Endothelial cell of umbilical vein (primary cell): ENCODE measurements at regions not wholly inside any gene's neighbourhood (a gene's known extent, or its start where the extent isn't known, plus 50 kb on each side); places are given as distances from the start of the nearest gene placed in this dataset.

Experiments
- BruUV-seq: library from RNA; stranded (reverse); fragments of 400-500 nt; replicated peaks from 2 replicates; lab custom pipeline; 2021; lab: Mats Ljungman, UMichigan
- CTCF ChIA-PET: fragments of 300-600, 350-600 bp; sonication (Branson Sonifier 250); formaldehyde crosslinking; loops from one replicate; lab custom pipeline; 2021; ENCODE audit warnings: antibody characterized with exemption, inconsistent platforms; lab: Charles Lee
- POLR2A ChIA-PET: fragments of 300-600, 350-600 bp; sonication (Branson Sonifier 250); formaldehyde crosslinking; loops from one replicate; lab custom pipeline; 2021; ENCODE audit warnings: antibody characterized with exemption, inconsistent platforms; lab: Charles Lee
- DNase-seq: peaks from one replicate; pipeline ENCODE4 v3.0.0-alpha.2; 2011; ENCODE audit warnings: low read depth, low spot score
- FAIRE-seq: peaks from 2 replicates; lab custom pipeline; 2011; peaks lifted over from hg19 to GRCh38; lab: Jason Lieb, UNC
- H2AFZ ChIP-seq: 2 replicates; pipeline ENCODE4 v1.6.0; 2012; ENCODE audit warnings: low read depth, low read length, control low read depth, inconsistent platforms
- H3K27ac ChIP-seq: 2 replicates; pipeline ENCODE4 v1.5.1; 2011; ENCODE audit warnings: low read depth, mild to moderate bottlenecking, control low read depth, low read length, moderate library complexity; ENCODE audit not compliant: insufficient read depth
- H3K27me3 ChIP-seq, 2 experiments: 2 replicates each; pipeline versions ENCODE4 v1.6.0 to v1.6.1; 2011; ENCODE audit warnings: low read length in 2 of 2, mixed read lengths in 1 of 2; ENCODE audit not compliant: control insufficient read depth in 2 of 2, insufficient read depth in 2 of 2
- H3K36me3 ChIP-seq, 2 experiments: 2 replicates in 1 of 2; 3 replicates in 1 of 2; pipeline ENCODE4 v1.5.1; 2011; ENCODE audit warnings: low read length in 2 of 2, mild to moderate bottlenecking in 1 of 2, moderate library complexity in 1 of 2; ENCODE audit not compliant: control insufficient read depth in 2 of 2, insufficient read depth in 2 of 2; ENCODE audit errors: extremely low read depth in 1 of 2
- H3K4me1 ChIP-seq: 3 replicates; pipeline ENCODE4 v1.5.1; 2011; ENCODE audit warnings: mild to moderate bottlenecking, low read length; ENCODE audit not compliant: control insufficient read depth, insufficient read depth; ENCODE audit errors: extremely low read depth
- H3K4me2 ChIP-seq: 2 replicates; pipeline ENCODE4 v1.6.1; 2011; ENCODE audit warnings: low read length, control low read depth, mixed read lengths; ENCODE audit not compliant: insufficient read depth
- H3K4me3 ChIP-seq, 3 experiments: fragments of 200-600 bp in 1 of 3; sonication (generic), shearing (Covaris generic) in 1 of 3; replicated peaks in 1 of 3; 2 replicates each; pipeline ENCODE4 v1.5.1; 2011 to 2016; ENCODE audit warnings: control low read depth in 3 of 3, low read length in 3 of 3, mild to moderate bottlenecking in 2 of 3, inconsistent platforms in 1 of 3, low read depth in 1 of 3, moderate library complexity in 1 of 3; ENCODE audit not compliant: insufficient read depth in 1 of 3
- H3K79me2 ChIP-seq: 2 replicates; pipeline ENCODE4 v1.6.0; 2012; ENCODE audit warnings: low read length, inconsistent platforms; ENCODE audit not compliant: control insufficient read depth, insufficient read depth
- H3K9ac ChIP-seq: replicated peaks from 2 replicates; pipeline ENCODE3; 2011; ENCODE audit warnings: low read length, control low read depth; ENCODE audit not compliant: insufficient read depth; ENCODE audit errors: extremely low read depth
- H3K9me1 ChIP-seq: replicated peaks from 3 replicates; pipeline ENCODE4 v1.6.0; 2011; ENCODE audit warnings: mild to moderate bottlenecking, low read length; ENCODE audit not compliant: control insufficient read depth, insufficient read depth; ENCODE audit errors: extremely low read depth
- H3K9me3 ChIP-seq: replicated peaks from 2 replicates; pipeline ENCODE4 v1.5.1; 2012; ENCODE audit warnings: low read length, inconsistent platforms; ENCODE audit not compliant: control insufficient read depth, insufficient read depth
- H4K20me1 ChIP-seq: replicated peaks from 2 replicates; pipeline ENCODE3; 2011; ENCODE audit warnings: mild to moderate bottlenecking, low read length; ENCODE audit not compliant: control insufficient read depth, insufficient read depth; ENCODE audit errors: extremely low read depth
- JUN ChIP-seq: IDR thresholded peaks from 2 replicates; pipeline ENCODE4 v1.6.1; 2011; ENCODE audit warnings: borderline replicate concordance, low read depth; ENCODE audit not compliant: insufficient read length, insufficient read depth
- MYC ChIP-seq: IDR thresholded peaks from one replicate; pipeline ENCODE4 v1.6.1; 2011; ENCODE audit warnings: mild to moderate bottlenecking, low read depth, low read length
- POLR2A ChIP-seq: IDR thresholded peaks from 2 replicates; pipeline ENCODE4 v1.6.1; 2012; ENCODE audit warnings: low read depth, mild to moderate bottlenecking, control low read depth, low read length
- POLR2AphosphoS5 ChIP-seq: IDR thresholded peaks from 2 replicates; pipeline ENCODE4 v1.6.1; 2012; ENCODE audit warnings: low read depth, mild to moderate bottlenecking, control low read depth, low read length, moderate library complexity; ENCODE audit not compliant: insufficient read depth
- dilution Hi-C: fragments of 300-500 bp; cut with MboI; formaldehyde crosslinking; loops from one replicate; pipeline ENCODE4 v1.15.0; 2019; ENCODE audit warnings: low sequenced_read_pairs; ENCODE audit not compliant: extremely low pct_ligation_motif_present
- intact Hi-C: fragments of 100-400 bp; cut with micrococcal nuclease; formaldehyde crosslinking; loops from one replicate; pipeline ENCODE4 v1.10.0; 2022
- TF ChIP-seq, protein P1 (sequence below), 2 donors: IDR thresholded peaks; 1 replicate in 1 of 2; 2 replicates in 1 of 2; pipeline ENCODE4 v1.5.1; 2011; ENCODE audit warnings: low read length in 2 of 2, mild to moderate bottlenecking in 2 of 2, moderate library complexity in 2 of 2, control low read depth in 1 of 2, inconsistent platforms in 1 of 2, low read depth in 1 of 2; ENCODE audit not compliant: insufficient read depth in 1 of 2; ENCODE audit errors: extremely low read depth in 1 of 2

DNA sequence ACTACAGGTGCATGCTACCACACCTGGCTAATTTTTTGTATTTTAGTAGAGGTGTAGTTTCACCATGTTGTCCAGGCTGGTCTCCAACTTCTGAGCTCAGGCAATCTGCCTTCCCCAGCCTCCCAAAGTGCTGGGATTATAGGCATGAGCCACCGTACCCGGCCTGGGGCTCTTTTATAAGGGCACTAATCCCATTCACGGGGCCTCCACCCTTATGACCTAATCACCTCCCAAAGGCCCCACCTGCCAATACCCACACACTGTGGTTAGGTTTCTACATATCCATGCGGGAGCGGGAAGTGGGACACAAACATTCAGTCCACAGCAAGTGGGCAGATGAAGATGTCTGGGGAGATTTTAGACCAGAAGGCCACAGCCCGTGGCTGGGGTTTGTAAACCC is 164.7 kb upstream of the SH3BP4 start:
- peaks cover 5 to 6% of the 10 kb centered on the region in 2 experiments for H3K27me3 ChIP-seq
- no TSS peak for BruUV-seq
- H3K79me2 ChIP-seq, result no peaks in the 10 kb centered on the region
- no peak overlapping the region for H3K27ac ChIP-seq
- dilution Hi-C loops, result no loop called here
- no peak overlapping the region for H3K9ac ChIP-seq
- H3K4me1 ChIP-seq, result no peaks in the 10 kb centered on the region
- intact Hi-C loops, result no loop called here
- H3K36me3 ChIP-seq, result no peaks in the 10 kb centered on the region
- no peaks in the 10 kb centered on the region for H4K20me1 ChIP-seq
- H3K4me3 ChIP-seq, result no peak overlapping the region
- ChIA-PET CTCF (interaction anchor here (2.0 kb wide), 1 partner anchor 320 kb away, joined by 4 read pairs; no protein-coding TSS in a partner anchor), POLR2A (no interaction called here)
- DNase-seq, result no peak
- H3K9me1 ChIP-seq, result no peaks in the 10 kb centered on the region
- TF ChIP-seq, protein P1, sequence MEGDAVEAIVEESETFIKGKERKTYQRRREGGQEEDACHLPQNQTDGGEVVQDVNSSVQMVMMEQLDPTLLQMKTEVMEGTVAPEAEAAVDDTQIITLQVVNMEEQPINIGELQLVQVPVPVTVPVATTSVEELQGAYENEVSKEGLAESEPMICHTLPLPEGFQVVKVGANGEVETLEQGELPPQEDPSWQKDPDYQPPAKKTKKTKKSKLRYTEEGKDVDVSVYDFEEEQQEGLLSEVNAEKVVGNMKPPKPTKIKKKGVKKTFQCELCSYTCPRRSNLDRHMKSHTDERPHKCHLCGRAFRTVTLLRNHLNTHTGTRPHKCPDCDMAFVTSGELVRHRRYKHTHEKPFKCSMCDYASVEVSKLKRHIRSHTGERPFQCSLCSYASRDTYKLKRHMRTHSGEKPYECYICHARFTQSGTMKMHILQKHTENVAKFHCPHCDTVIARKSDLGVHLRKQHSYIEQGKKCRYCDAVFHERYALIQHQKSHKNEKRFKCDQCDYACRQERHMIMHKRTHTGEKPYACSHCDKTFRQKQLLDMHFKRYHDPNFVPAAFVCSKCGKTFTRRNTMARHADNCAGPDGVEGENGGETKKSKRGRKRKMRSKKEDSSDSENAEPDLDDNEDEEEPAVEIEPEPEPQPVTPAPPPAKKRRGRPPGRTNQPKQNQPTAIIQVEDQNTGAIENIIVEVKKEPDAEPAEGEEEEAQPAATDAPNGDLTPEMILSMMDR (IDR thresholded peaks at IDR 0.05; ENCODE audit: extremely low read depth in 1 of 2, insufficient read depth in 1 of 2, low read depth in 1 of 2, low read length in 2 of 2), result no peak
- no peak for TF ChIP-seq MYC
- TF ChIP-seq POLR2A, result no peak
- no peak for FAIRE-seq
- H3K9me3 ChIP-seq, result no peaks in the 10 kb centered on the region
- H2AFZ ChIP-seq, result no peak overlapping the region
- no peak overlapping the region for H3K4me2 ChIP-seq

DNA sequence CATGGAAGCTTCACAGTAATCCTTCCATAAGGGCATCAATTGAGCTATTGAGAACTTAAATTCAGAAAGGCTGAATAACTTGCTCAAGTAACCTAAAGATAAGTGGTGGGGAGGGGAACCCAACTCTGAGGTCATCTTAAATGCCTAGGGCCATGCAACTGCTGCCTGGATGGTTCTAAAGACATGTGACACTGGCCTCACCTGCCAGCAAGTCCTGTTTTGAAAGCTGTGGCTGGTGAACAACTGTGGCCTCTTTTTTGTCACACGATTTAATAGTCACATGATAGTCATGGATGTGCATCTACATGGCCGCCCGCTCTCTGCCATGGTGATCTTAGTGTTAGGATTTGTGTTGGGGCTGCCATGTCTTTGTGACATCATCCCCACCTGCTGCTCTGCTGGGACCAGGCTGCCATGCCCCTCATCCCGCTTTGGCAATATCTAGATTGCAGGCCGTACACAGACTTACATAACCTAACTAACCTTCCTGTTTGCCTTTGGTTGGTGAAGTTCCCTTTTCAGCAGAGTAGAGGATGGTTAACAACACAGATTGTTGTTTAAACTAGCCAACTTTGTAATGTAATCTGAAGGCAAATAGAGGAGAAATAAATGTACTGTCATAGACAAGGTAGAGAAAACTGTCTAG is 177.9 kb upstream of the SH3BP4 start:
- intact Hi-C loops (no loop called here), dilution Hi-C loops (no loop called here)
- ChIA-PET POLR2A (no interaction called here), CTCF (no interaction called here)
- DNase-seq (no peak), FAIRE-seq (no peak)
- no peaks in the 10 kb centered on the region for H3K4me1 ChIP-seq
- H3K79me2 ChIP-seq, result no peaks in the 10 kb centered on the region
- no peaks in the 10 kb centered on the region for H3K36me3 ChIP-seq
- no peaks in the 10 kb centered on the region for H3K9me1 ChIP-seq
- peaks cover 0 to 5% of the 10 kb centered on the region in 2 experiments for H3K27me3 ChIP-seq
- BruUV-seq, result no TSS peak
- H4K20me1 ChIP-seq, result no peaks in the 10 kb centered on the region
- no peak for TF ChIP-seq POLR2A
- no peak for TF ChIP-seq JUN
- TF ChIP-seq MYC, result no peak
- no peak for TF ChIP-seq POLR2AphosphoS5
- H3K9ac ChIP-seq, result no peak overlapping the region
- no peak overlapping the region for H2AFZ ChIP-seq
- H3K4me2 ChIP-seq, result no peak overlapping the region
- H3K9me3 ChIP-seq, result no peaks in the 10 kb centered on the region
- no peak overlapping the region for H3K4me3 ChIP-seq
- H3K27ac ChIP-seq, result no peak overlapping the region
